KOPT-K1 (cell line): ENCODE measurements at regions not wholly inside any gene's neighbourhood (a gene's known extent, or its start where the extent isn't known, plus 50 kb on each side); places are given as distances from the start of the nearest gene placed in this dataset.
"Not testable (repeated sequence)": the region's sequence is repeated elsewhere in the genome, so short reads cannot be mapped to it uniquely, and the experiment has no call there.

Experiments
- H3K27ac ChIP-seq: fragments of 200-600 bp; sonication (generic); 2 replicates; pipeline ENCODE4 v1.5.1; 2016; ENCODE audit warnings: antibody characterized with exemption, mild to moderate bottlenecking, low read depth, low read length; ENCODE audit not compliant: poor library complexity, severe bottlenecking
- H3K36me3 ChIP-seq: fragments of 200-600 bp; sonication (generic); 2 replicates; pipeline ENCODE4 v1.5.1; 2017; ENCODE audit warnings: antibody characterized with exemption, mild to moderate bottlenecking, low read length, moderate library complexity; ENCODE audit not compliant: insufficient read depth
- H3K9me3 ChIP-seq: fragments of 200-600 bp; sonication (generic); 2 replicates; pipeline ENCODE4 v1.5.1; 2017; ENCODE audit warnings: antibody characterized with exemption, low read length, mild to moderate bottlenecking; ENCODE audit not compliant: insufficient read depth, poor library complexity, severe bottlenecking

- Histone ChIP-seq H3K27ac (peak overlapping the region; percentile 62), H3K36me3 (no peaks in the 10 kb centered on the region), H3K9me3 (no peaks in the 10 kb centered on the region)
These were observed 115.4 kb upstream of the KRAS start for GRCh38 chr12:25366122-25366521.

- Histone ChIP-seq H3K9me3 (no peaks in the 10 kb centered on the region), H3K36me3 (no peaks in the 10 kb centered on the region), H3K27ac (peak overlapping the region; percentile 62)
These were observed 114.6 kb upstream of the KRAS start for GRCh38 chr12:25365340-25365730.

GRCh38 chr12:25364529-25365339 is 114.0 kb upstream of the KRAS start:
- no peaks in the 10 kb centered on the region for H3K36me3 ChIP-seq
- H3K9me3 ChIP-seq, result no peaks in the 10 kb centered on the region
- peak overlapping the region; percentile 62 for H3K27ac ChIP-seq

GRCh38 chr12:25362646-25363045 is 111.9 kb upstream of the KRAS start:
- Histone ChIP-seq H3K9me3 (no peaks in the 10 kb centered on the region), H3K36me3 (no peaks in the 10 kb centered on the region), H3K27ac (no peak overlapping the region)

GRCh38 chr12:25361511-25361910 is 110.8 kb upstream of the KRAS start:
- Histone ChIP-seq H3K36me3 (no peaks in the 10 kb centered on the region), H3K27ac (no peak overlapping the region), H3K9me3 (no peaks in the 10 kb centered on the region)

- Histone ChIP-seq H3K27ac (no peak overlapping the region), H3K9me3 (no peaks in the 10 kb centered on the region)
These were observed 106.9 kb upstream of the KRAS start for GRCh38 chr12:25357595-25357994.

GRCh38 chr12:25352942-25353341 is 102.2 kb upstream of the KRAS start:
- H3K27ac ChIP-seq, H3K36me3 ChIP-seq, H3K9me3 ChIP-seq: not testable (repeated sequence)

More at GRCh38 chr12:25357595-25357994, 106.9 kb upstream of the KRAS start:
- H3K36me3 ChIP-seq, result no peaks in the 10 kb centered on the region

- Histone ChIP-seq H3K36me3 (no peaks in the 10 kb centered on the region), H3K27ac (no peak overlapping the region)
These were observed 101.6 kb upstream of the KRAS start for GRCh38 chr12:25352083-25352918.

GRCh38 chr12:25348593-25348895 is 97.8 kb upstream of the KRAS start:
- no peaks in the 10 kb centered on the region for H3K36me3 ChIP-seq
- no peaks in the 10 kb centered on the region for H3K9me3 ChIP-seq
- H3K27ac ChIP-seq, result no peak overlapping the region

More at GRCh38 chr12:25352083-25352918, 101.6 kb upstream of the KRAS start:
- H3K9me3 ChIP-seq, result no peaks in the 10 kb centered on the region

- H3K27ac ChIP-seq, result peak overlapping the region; percentile 33
- H3K36me3 ChIP-seq, result no peaks in the 10 kb centered on the region
- no peaks in the 10 kb centered on the region for H3K9me3 ChIP-seq
These were observed 97.2 kb upstream of the KRAS start for GRCh38 chr12:25347716-25348592.

GRCh38 chr12:25341877-25342276 is 91.1 kb upstream of the KRAS start:
- not testable (repeated sequence) for H3K9me3 ChIP-seq, H3K36me3 ChIP-seq, H3K27ac ChIP-seq

GRCh38 chr12:25337916-25338315 is 87.2 kb upstream of the KRAS start:
- Histone ChIP-seq H3K27ac (no peak overlapping the region), H3K9me3 (peaks cover 5% of the 10 kb centered on the region), H3K36me3 (no peaks in the 10 kb centered on the region)

GRCh38 chr12:25332143-25332542 is 81.4 kb upstream of the KRAS start:
- H3K27ac ChIP-seq, result no peak overlapping the region
- H3K36me3 ChIP-seq, result no peaks in the 10 kb centered on the region
- no peaks in the 10 kb centered on the region for H3K9me3 ChIP-seq

- no peaks in the 10 kb centered on the region for H3K9me3 ChIP-seq
- no peak overlapping the region for H3K27ac ChIP-seq
- H3K36me3 ChIP-seq, result no peaks in the 10 kb centered on the region
These were observed 77.5 kb upstream of the KRAS start for GRCh38 chr12:25328072-25328712.
